ENCODE measurements at regions not wholly inside any gene's neighbourhood (a gene's known extent, or its start where the extent isn't known, plus 50 kb on each side); places are given as distances from the start of the nearest gene placed in this dataset.

DNA sequence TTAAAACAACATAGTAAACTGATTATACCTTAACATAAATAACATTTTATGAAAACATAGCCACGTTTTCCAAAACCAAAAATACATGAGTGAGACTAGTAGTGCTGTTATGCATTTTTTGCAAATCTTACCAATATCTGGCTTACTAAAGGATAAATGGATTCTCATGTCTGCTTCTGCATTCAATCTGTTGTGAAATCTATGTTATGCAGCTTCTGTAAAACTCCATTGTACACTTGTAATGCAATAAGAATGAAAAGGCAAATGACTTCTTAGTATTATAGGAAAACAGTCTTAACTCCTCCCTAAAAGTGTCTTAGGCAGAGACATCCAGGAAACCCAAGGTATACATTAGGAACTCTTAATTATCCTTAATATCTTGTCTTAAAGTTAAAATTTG, 330.9 kb upstream of the THBS1 start:
- no peak for TF ChIP-seq ZNF70 (CRISPR knock-in tag; IDR thresholded peaks at IDR 0.05)
- TF ChIP-seq, protein P1, sequence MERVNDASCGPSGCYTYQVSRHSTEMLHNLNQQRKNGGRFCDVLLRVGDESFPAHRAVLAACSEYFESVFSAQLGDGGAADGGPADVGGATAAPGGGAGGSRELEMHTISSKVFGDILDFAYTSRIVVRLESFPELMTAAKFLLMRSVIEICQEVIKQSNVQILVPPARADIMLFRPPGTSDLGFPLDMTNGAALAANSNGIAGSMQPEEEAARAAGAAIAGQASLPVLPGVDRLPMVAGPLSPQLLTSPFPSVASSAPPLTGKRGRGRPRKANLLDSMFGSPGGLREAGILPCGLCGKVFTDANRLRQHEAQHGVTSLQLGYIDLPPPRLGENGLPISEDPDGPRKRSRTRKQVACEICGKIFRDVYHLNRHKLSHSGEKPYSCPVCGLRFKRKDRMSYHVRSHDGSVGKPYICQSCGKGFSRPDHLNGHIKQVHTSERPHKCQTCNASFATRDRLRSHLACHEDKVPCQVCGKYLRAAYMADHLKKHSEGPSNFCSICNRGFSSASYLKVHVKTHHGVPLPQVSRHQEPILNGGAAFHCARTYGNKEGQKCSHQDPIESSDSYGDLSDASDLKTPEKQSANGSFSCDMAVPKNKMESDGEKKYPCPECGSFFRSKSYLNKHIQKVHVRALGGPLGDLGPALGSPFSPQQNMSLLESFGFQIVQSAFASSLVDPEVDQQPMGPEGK (CRISPR knock-in tag; IDR thresholded peaks at IDR 0.05; ENCODE audit: borderline replicate concordance), result no peak
- TF ChIP-seq, protein P2, sequence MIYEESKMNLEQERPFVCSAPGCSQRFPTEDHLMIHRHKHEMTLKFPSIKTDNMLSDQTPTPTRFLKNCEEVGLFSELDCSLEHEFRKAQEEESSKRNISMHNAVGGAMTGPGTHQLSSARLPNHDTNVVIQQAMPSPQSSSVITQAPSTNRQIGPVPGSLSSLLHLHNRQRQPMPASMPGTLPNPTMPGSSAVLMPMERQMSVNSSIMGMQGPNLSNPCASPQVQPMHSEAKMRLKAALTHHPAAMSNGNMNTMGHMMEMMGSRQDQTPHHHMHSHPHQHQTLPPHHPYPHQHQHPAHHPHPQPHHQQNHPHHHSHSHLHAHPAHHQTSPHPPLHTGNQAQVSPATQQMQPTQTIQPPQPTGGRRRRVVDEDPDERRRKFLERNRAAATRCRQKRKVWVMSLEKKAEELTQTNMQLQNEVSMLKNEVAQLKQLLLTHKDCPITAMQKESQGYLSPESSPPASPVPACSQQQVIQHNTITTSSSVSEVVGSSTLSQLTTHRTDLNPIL (CRISPR knock-in tag; IDR thresholded peaks at IDR 0.05; ENCODE audit: low read depth), result no peak
- no peak for TF ChIP-seq SNAI2 (CRISPR knock-in tag; IDR thresholded peaks at IDR 0.05)
- TF ChIP-seq ZFP3 (CRISPR knock-in tag; IDR thresholded peaks at IDR 0.05), result no peak
- no peak for TF ChIP-seq OSR1 (CRISPR knock-in tag; IDR thresholded peaks at IDR 0.05)
- TF ChIP-seq TCF4 (CRISPR knock-in tag; IDR thresholded peaks at IDR 0.05; ENCODE audit: borderline replicate concordance), result no peak
- TF ChIP-seq GLIS3 (CRISPR knock-in tag; IDR thresholded peaks at IDR 0.05), result no peak
- no peak for TF ChIP-seq ZFP30 (CRISPR knock-in tag; IDR thresholded peaks at IDR 0.05)
- no peak for TF ChIP-seq BACH2 (CRISPR knock-in tag; IDR thresholded peaks at IDR 0.05; ENCODE audit: borderline replicate concordance)
- no peak for TF ChIP-seq TOX (CRISPR knock-in tag; IDR thresholded peaks at IDR 0.05; ENCODE audit: borderline replicate concordance)
- TF ChIP-seq PPARA (CRISPR knock-in tag; IDR thresholded peaks at IDR 0.05; ENCODE audit: borderline replicate concordance), result no peak
- TF ChIP-seq ISL1 (CRISPR knock-in tag; IDR thresholded peaks at IDR 0.05), result no peak
